Hypothalamus (tissue), 51 donors: ENCODE measurements at regions not wholly inside any gene's neighbourhood (a gene's known extent, or its start where the extent isn't known, plus 50 kb on each side); places are given as distances from the start of the nearest gene placed in this dataset.

ENCODE experiments used
- DNase-seq, 51 donors: peaks; one replicate each; lab custom pipeline; 2025; lab: John Stamatoyannopoulos, UW

DNA sequence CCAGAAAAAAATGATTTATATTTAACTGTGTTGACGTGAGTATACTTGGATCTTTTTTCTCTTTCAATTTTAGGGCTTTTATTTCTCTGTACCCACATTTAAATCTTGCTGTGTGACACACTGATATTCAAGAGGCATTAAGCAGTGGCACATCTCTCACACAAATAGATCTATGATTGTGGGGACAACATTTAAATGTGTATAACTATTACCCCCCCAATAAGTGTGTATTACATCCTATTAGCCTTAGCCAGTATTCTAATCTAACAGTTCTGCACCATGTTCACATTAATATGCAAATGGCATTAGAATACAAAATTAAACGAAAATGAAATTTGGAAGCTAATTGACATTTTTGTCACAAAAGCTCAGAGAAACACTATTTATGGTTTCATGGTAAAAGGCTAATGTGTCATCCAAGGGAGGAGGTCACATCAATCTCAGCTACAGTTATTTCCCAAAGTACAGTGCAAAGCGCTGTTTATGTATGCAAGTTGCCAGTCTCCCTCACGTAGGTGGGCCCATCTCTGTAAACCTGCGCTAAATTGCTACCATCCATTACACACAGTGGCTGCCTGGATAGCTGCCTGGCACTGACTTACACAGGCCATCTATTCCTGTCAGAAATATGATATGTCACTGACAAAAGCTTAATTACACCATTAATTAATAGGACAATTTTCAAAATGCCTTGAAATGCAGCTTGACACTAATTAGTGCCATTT, 984.7 kb upstream of the PCDH9 start:
- DNase-seq: no peak

DNA sequence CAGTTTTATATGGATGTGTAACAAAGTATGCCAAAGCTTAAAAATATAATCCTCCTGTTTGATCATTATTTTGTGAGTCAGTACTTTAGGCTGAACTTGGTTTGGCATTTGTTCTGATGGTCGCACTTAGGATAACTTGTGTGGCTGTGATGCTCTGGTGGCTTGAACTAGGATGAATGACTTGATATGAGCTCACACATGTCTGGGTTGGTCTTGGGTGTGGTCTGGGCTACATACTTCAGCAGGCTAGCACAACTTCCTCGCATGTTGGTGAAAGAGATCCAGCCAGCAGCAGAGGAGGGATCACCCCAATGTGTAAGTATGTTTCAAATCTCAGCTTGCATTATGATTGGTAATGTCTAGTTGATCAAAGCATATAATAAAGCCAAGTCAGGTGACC, 969.1 kb upstream of the PCDH9 start:
- no peak for DNase-seq

DNA sequence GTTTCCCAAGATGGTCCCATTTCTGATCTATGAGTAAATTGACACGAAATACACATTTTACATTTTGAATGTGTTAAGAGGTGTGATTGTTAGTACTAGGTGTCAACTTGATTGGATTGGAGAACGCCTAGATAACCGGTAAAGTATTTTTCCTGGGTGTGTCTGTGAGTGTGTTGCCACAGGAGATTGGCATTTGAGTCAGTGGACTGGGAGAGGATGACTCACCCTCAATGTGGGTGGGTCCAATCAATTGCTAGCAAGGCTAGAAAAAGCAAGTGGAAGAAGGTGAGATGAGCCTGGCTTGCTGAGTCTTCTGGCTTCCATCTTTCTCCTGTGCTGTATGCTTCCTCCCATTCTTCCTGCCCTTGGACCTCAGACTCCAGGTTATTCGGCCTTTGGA, 960.7 kb upstream of the PCDH9 start:
- no peak for DNase-seq

DNA sequence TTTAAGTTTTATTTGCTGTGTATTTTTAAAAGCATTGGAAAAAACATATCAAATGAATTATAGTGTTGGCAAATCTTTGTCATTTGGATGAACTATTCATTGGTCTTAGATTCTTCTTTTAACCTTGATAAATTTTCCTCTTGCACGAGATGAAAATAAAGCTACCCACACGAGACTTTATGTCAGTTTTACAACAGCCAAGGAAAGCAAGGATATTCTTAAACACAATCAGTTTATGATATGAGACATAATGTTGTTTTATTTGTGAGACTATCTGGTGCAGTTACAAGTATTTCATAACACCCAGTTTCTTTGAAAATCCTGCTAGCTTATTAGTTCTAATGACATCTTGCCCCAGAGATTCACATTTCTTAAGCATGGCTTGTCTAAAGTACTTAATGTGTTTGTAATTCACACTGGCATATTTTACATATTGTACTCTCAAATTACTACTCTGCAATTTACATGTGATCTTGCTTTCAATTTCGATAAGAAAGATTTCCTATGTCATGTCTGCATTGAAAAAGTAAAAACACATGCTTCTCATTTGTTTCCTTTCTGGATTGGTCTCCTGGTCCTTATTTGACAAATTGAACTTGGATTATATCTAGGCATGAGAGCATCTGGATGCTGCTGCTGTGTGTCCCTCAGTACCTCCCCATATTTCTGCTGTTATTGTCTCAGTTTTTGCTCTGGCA, 955.5 kb upstream of the PCDH9 start:
- DNase-seq: no peak

DNA sequence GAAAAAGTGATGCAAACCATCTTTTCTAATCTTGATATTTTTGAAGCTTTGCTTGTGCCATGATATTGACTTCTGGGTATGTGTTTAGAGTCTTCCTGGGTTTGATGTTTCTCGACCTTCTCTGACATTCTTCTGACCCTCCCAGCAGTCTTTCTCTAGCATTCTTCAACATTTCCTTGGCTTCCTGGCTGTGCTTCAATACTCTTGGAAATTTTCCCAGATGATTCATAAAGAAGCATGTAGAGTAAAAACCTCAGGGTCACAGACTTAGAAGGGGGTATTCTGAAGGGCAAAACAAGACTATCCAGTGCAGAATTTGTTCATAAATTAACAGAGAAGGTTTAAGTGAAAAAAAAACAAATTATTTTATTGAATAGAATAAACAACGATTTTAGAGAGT, 946.3 kb upstream of the PCDH9 start:
- no peak for DNase-seq

DNA sequence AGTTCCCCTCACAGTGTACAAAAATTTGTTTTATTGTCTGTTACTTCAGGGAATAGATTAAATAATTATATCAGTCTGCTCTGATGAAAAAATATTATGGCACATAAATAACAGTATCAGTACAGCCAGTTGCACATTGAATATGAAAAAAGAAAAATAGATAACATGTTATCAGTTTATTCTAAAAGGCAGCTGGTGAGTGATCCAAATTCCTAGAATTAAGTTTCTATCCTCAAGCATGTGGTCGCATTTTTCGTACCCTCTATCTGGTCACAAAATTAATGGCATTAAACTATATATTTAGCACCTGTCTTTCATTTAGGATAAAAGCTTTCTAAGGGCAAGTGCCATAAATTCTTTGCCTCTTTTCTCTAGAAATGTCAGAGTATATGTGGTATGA, 944.8 kb upstream of the PCDH9 start:
- DNase-seq: no peak

DNA sequence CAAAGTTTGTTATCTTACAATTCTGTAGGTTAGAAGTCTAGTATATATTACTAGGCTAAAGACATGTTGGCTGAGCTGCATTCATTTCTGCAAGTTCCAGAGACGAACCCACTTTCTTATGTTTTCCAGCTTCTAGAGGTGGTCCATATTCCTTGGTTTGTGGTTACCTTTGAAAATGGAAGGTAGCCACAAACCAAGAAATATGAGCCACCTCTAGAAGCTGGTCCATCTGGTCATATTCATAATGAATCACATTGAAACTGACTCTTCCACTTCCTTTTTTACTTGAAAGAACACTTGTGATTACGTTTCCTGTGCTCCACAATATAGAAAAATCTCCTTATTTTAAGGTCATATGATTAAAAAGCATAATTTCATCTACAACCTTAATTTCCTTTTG, 943.0 kb upstream of the PCDH9 start:
- no peak for DNase-seq

DNA sequence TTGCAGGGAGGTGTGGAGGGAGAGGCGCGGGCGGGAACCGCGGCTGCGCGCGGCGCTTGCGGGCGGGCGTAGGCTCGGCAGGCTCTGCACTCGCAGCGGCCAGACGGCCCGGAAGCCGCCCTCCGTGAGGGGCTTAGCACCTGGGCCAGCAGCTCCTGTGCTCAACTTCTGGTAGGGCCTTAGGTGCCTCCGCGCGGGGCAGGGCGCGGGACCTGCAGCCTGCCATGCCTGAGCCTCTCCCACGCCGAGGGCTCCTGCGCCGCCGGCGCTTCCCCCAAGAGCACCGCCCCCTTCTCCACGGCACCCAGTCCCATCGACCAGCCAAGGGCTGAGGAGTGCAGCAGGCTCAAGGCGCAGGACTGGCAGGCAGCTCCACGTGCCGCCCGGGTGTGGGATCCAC, 940.8 kb upstream of the PCDH9 start:
- no peak for DNase-seq

DNA sequence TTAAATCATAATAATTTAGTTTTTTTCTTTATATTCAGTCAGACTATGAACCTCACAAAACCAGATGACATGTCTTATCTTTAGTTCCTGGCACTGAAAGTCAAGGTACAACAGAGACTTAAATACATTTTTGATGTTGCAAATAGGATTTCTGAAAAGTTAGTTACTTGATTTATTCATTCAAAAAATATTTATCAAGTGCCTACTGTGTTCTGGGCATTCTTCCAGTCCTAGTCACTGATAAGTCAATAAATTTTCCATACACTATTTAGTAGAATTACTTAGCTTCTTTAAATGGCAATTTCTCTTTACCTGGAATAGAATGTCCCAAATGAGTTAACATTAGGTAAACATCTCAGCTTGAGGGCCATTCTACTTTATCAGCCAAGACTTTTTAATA, 938.3 kb upstream of the PCDH9 start:
- DNase-seq: no peak

DNA sequence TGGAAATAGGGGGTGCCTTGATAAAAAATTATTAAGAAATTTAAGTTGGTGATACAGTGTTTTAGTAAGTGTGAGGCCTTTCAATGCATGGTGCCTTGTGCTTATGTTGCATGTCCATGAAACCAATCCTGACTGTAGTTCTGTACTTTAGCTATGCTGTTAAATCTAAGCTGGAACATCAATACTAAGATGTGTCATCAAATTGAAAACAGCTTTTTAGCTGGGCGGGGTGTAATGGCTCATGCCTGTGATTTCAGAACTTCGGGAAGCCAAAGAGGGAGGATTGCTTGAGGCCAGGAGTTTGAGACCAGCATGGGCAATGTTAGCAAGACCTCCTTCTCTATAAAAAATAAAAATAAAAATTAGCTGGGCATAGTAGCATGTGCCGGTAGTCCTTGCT, 930.3 kb upstream of the PCDH9 start:
- no peak for DNase-seq

DNA sequence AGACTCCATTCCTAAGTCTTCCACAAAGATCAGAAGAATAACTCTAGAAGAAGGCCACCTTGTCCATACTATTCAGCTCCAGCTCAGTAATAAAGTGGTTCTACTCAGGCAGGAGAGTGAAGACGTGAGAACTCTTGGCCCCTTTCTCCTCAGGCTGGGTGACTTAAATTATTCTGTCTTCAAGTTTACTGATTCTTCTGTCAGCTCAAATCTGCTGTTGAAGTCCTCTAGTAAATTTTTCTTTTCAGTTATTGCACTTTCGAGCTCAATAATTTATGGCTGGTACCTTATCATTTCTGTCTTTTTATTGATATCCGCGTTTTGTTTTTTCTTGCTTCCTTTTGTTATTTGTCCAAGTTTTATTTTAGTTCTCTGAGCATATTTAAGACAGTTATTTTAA, 922.3 kb upstream of the PCDH9 start:
- DNase-seq: no peak

DNA sequence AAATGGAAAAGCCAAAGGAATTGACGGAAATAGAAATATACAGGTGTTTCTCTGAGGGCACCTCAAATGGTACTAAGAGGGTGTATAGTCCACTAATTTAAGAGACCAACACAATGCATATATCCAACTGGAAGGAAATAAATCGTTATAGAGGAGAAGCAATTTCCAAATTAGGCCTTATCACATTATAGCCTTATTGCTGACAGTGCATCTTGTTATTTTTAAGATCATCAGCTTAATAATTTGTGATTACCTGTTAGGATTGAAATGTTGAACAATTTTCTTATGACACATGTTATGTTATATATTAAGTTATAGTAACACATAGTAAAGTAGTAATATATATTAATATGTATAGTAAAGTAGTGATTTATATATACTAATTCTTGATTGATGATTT, 915.7 kb upstream of the PCDH9 start:
- no peak for DNase-seq

DNA sequence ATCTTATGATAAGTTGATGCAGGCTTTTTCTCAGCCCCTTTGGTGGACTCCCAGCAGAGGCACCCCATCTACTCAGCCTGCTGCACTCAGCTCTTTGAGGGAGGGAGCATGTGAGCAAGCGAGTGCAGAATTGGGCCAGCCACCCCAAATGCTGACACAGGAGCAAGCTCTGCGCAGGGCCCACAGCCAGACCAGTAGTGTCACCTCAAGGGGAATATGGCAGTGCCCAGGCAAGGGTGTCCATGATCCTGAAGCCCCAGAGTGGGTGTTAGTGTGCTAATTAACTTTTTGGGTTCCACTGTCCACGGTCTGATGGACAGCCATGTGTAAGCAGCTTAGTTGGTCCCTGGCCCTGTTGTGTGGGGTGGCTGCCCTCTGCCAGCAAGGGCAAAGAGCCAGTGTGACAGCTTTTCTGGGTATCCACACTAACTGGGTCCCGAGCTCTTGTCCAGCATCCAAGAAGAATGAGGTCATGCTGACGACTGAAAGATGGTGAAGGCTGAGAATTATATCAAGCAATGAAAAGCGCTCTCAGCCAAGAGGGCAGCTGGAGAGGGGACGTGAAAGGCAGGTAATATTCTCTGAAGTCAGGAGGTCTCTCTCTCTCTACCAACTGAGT, 898.3 kb upstream of the PCDH9 start:
- no peak for DNase-seq

DNA sequence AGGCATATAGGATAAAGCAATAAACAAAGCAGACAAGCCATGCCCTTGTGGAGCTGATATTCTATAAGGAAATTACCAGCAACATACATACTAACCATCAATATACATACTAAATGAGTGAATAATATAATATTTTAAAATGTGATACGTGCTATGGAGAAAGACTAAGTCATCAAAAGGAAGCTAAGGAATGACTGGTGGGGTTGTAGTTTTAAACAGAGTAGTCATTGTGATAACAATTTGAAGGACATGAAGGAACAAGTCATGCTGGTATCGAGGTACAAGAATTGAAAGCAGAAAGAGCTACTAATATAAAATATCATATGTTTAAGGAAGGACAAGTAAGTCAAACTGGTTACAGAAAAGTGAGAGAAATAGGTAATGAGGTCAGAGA, 894.9 kb upstream of the PCDH9 start:
- no peak for DNase-seq

DNA sequence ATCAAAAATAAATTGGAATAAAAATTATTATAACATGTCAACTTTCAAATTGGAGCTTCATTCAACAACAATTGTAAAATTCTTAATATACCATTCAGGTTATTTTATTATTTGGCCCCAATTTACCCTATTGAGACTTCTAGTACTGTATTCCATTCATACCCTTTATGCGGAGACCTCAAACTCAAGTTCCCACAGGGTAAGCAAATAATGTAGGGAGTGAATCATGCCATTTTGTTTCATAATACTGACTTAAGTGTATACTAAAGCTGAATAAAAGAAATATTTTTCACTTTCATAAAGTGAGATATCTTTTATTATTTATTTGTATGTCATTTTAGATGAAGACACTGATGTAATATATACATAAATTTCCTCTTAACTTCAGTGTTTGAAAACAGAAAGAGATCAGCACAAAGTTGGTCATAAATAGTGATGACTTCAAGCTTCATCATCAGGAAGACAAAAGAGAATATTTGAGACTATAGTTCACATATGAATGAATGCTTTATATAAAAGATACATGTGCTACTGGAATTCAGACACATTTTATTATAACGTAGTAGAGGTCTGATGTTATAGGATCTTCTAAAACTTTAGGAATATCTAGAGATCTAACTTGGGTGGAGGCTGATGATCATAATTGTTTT, 894.4 kb upstream of the PCDH9 start:
- no peak for DNase-seq

DNA sequence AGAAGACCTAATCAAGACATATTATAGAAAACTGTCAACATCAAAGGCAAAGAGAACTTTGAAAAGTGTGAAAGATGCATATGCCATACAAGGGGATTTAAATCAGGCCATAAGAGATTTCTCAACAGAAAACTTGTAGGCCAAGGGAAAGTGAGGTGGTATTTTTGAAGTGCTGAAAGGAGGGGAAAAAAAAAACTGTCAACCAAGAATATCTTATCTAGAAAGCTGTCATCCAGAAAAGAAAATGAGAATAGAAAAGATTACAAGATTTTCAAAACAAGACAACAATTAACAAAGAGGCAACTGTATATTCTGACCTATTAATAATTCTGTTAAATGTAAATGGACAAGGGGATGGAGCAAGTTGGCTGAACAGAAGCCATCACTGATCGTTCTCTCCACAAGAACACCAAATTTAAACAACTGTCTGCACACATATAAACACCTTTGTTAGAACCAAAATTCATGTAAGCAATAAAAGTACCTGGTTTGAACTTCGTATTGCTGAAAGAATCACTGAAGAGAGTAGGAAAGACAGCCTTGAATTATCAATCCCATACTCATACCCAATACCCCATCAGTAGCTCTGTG, 880.1 kb upstream of the PCDH9 start:
- no peak for DNase-seq

DNA sequence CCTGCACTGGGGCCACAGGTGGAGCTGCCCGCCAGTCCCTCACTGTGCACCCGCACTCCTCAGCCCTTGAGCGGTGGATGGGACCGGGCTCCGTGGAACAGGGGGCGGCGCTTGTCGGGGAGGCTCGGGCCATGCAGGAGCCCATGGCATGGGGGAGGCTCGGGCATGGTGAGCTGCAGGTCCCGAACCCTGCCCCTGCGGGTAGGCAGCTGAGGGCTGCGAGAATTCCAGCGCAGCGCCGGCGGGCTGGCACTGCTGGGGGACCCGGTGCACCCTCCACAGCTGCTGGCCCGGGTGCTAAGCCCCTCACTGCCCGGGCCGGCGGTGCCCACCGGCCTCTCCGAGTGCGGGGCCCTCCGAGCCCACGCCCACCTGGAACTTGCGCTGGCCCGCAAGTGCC, 877.5 kb upstream of the PCDH9 start:
- DNase-seq: no peak

DNA sequence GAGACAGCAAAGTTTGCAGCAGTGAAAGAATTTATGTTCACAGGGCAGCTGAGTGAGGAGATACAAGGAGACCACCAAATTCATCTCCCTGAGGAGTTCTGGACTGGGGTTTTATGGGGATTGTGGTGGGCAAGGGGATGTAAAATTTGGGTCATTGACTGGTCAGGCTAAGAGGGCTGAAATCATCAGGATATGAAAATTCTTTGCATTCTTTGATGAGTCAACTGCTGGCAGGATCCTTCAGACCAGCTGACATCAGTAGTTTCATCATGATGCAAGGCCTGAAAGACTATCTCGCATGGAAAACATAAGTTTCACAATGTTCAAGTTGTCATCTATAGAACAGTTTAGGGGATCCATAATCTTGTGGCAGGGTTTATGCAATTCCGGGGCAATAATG, 869.5 kb upstream of the PCDH9 start:
- no peak for DNase-seq

DNA sequence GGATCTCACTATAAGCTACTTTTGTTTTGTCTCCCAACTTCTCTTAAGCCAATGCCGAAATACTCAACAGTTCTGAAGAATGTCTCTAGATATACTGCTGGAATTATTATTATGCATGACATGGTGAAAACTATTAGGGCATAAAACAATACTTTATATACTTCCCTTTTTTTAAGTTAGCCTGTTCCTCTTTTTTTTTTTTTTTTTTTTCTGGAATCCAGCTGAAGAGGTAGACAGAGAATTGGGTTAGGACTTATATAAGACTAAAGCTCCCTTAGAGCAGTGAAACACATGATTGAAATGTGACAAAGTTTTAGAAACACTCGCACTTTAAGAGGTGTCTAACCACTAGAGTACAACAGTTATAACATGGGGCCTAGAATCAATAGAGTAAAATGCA, 850.9 kb upstream of the PCDH9 start:
- no peak for DNase-seq

DNA sequence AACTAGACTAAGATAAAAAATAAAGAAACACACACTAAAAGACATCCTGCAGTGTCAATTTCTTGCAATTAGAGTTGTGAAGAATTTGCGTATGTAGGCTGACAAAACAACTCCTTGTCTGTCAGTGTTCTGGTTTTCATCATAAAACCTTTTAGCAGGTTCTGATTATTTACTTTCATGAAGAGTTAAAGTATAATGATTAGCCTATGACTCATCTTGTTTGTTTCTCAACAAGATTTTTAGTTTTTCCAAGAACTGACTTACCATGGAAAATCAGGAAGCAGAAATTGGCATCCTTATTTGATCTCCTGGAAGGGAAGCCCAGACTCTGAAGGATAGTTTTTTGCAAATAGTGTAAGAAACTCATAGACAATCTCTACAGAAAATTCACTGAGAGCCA, 848.7 kb upstream of the PCDH9 start:
- no peak for DNase-seq

DNA sequence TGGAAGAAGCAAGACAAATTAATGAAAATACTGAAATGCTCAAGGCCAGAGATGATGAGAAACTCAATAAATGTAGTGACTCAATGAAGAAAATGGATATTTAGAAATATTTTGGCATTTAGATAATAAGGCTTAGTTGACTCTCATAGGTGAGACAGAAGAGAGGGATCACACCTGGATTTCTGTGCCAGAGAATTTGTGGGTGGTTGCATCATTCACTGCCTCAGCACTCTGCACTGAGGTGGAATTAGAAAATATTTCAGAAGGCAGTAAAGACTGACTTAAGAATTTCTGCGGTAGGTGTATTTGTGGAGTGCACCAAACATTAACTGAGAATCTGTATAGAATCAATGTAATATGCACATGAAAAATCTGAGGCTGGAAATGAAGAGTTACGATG, 848.3 kb upstream of the PCDH9 start:
- DNase-seq: no peak
